BLaER1 treated with 17β-estradiol and CSF1 and Interleukin-3, amounts not matched to agents 10 nM and 100 nM (cell line): ENCODE measurements at regions not wholly inside any gene's neighbourhood (a gene's known extent, or its start where the extent isn't known, plus 50 kb on each side); places are given as distances from the start of the nearest gene placed in this dataset.

ENCODE experiments used
- H3K27ac ChIP-seq, 11 experiments: shearing (Covaris generic); formaldehyde crosslinking; 2 replicates each; pipeline ENCODE4 v1.8.1; 2022
- H3K27me3 ChIP-seq, 11 experiments: shearing (Covaris generic); formaldehyde crosslinking; 2 replicates each; pipeline ENCODE4 v1.8.1; 2022
- H3K36me3 ChIP-seq, 11 experiments: shearing (Covaris generic); formaldehyde crosslinking; 2 replicates each; pipeline ENCODE4 v1.8.1; 2022
- H3K4me1 ChIP-seq, 10 experiments: shearing (Covaris generic); formaldehyde crosslinking; 2 replicates each; pipeline ENCODE4 v1.8.1; 2022
- H3K4me2 ChIP-seq, 11 experiments: shearing (Covaris generic); formaldehyde crosslinking; 2 replicates each; pipeline ENCODE4 v1.8.1; 2022
- H3K4me3 ChIP-seq, 10 experiments: shearing (Covaris generic); formaldehyde crosslinking; 2 replicates each; pipeline ENCODE4 v1.8.1; 2022
- H3K9ac ChIP-seq, 11 experiments: shearing (Covaris generic); formaldehyde crosslinking; 2 replicates each; pipeline ENCODE4 v1.8.1; 2022
- H3K9me3 ChIP-seq, 11 experiments: shearing (Covaris generic); formaldehyde crosslinking; replicated peaks in 1 of 11; 2 replicates each; pipeline ENCODE4 v1.8.1; 2022
- H4K20me1 ChIP-seq, 11 experiments: shearing (Covaris generic); formaldehyde crosslinking; 2 replicates each; pipeline ENCODE4 v1.8.1; 2022
- Cebpa-rat ChIP-seq, 11 experiments: shearing (Covaris generic); IDR thresholded peaks; 2 replicates each; pipeline ENCODE4 v1.8.1; 2022

GRCh38 chr16:8464979-8465378 is 125.3 kb downstream of the TMEM114 start:
- no peak for TF ChIP-seq Cebpa-rat (IDR thresholded peaks at IDR 0.05)
- Histone ChIP-seq H3K9ac (no peak overlapping the region), H3K27me3 (no peaks in the 10 kb centered on the region), H3K4me3 (no peak overlapping the region), H4K20me1 (no peaks in the 10 kb centered on the region), H3K4me2 (no peak overlapping the region), H3K27ac (no peak overlapping the region), H3K9me3 (no peaks in the 10 kb centered on the region), H3K36me3 (no peaks in the 10 kb centered on the region), H3K4me1 (no peaks in the 10 kb centered on the region)

GRCh38 chr16:8459085-8459733 is 131.1 kb downstream of the TMEM114 start:
- H3K4me2 ChIP-seq: no peak overlapping the region
- no peak for TF ChIP-seq Cebpa-rat (IDR thresholded peaks at IDR 0.05)
- H3K36me3 ChIP-seq: no peaks in the 10 kb centered on the region
- peaks cover 0 to 15% (median 8%) of the 10 kb centered on the region in 11 experiments; a peak in 8 of 22 replicates for H3K9me3 ChIP-seq
- no peak overlapping the region for H3K9ac ChIP-seq
- H3K4me3 ChIP-seq: no peak overlapping the region
- no peaks in the 10 kb centered on the region for H4K20me1 ChIP-seq
- H3K27ac ChIP-seq: no peak overlapping the region
- H3K27me3 ChIP-seq: no peaks in the 10 kb centered on the region
- no peaks in the 10 kb centered on the region for H3K4me1 ChIP-seq

- no peak overlapping the region for H3K9ac ChIP-seq
Measured at GRCh38 chr16:8458481-8459046, 131.7 kb downstream of the TMEM114 start.

GRCh38 chr16:8453359-8453758 is 137.0 kb downstream of the TMEM114 start:
- no peaks in the 10 kb centered on the region for H3K36me3 ChIP-seq
- no peak overlapping the region for H3K4me2 ChIP-seq
- H3K4me3 ChIP-seq: no peak overlapping the region
- H3K27ac ChIP-seq: no peak overlapping the region
- no peaks in the 10 kb centered on the region for H3K4me1 ChIP-seq
- peaks cover 0 to 15% (median 8%) of the 10 kb centered on the region in 11 experiments; a peak in 8 of 22 replicates for H3K9me3 ChIP-seq
- H3K9ac ChIP-seq: no peak overlapping the region
- no peaks in the 10 kb centered on the region for H4K20me1 ChIP-seq
- H3K27me3 ChIP-seq: no peaks in the 10 kb centered on the region
- TF ChIP-seq Cebpa-rat (IDR thresholded peaks at IDR 0.05): no peak

More at GRCh38 chr16:8458481-8459046, 131.7 kb downstream of the TMEM114 start:
- H3K27ac ChIP-seq: no peak overlapping the region
- H3K36me3 ChIP-seq: no peaks in the 10 kb centered on the region
- H3K4me1 ChIP-seq: no peaks in the 10 kb centered on the region
- H3K27me3 ChIP-seq: no peaks in the 10 kb centered on the region
- no peak for TF ChIP-seq Cebpa-rat (IDR thresholded peaks at IDR 0.05)
- H3K4me3 ChIP-seq: no peak overlapping the region
- H4K20me1 ChIP-seq: no peaks in the 10 kb centered on the region
- H3K4me2 ChIP-seq: no peak overlapping the region
- H3K9me3 ChIP-seq: peaks cover 0 to 15% (median 8%) of the 10 kb centered on the region in 11 experiments; a peak in 8 of 22 replicates

GRCh38 chr16:8452941-8453340 is 137.4 kb downstream of the TMEM114 start:
- Histone ChIP-seq H3K27me3 (no peaks in the 10 kb centered on the region), H3K4me3 (no peak overlapping the region), H3K27ac (no peak overlapping the region), H3K9ac (no peak overlapping the region), H3K4me2 (no peak overlapping the region), H4K20me1 (no peaks in the 10 kb centered on the region), H3K4me1 (no peaks in the 10 kb centered on the region), H3K36me3 (no peaks in the 10 kb centered on the region), H3K9me3 (peaks cover 0 to 15% (median 8%) of the 10 kb centered on the region in 11 experiments; a peak in 8 of 22 replicates)
- no peak for TF ChIP-seq Cebpa-rat (IDR thresholded peaks at IDR 0.05)

GRCh38 chr16:8436931-8437330 is 153.4 kb downstream of the TMEM114 start:
- Histone ChIP-seq H3K4me2 (no peak overlapping the region), H3K36me3 (no peaks in the 10 kb centered on the region), H3K4me1 (peaks cover 0 to 16% (median 9%) of the 10 kb centered on the region in 10 experiments; a peak in 14 of 20 replicates), H3K27me3 (no peaks in the 10 kb centered on the region), H4K20me1 (no peaks in the 10 kb centered on the region), H3K27ac (no peak overlapping the region), H3K4me3 (no peak overlapping the region), H3K9ac (no peak overlapping the region), H3K9me3 (peaks cover 0 to 11% (median 9%) of the 10 kb centered on the region in 11 experiments; a peak in 5 of 22 replicates)
- no peak for TF ChIP-seq Cebpa-rat (IDR thresholded peaks at IDR 0.05)

GRCh38 chr16:8431783-8432182 is 158.5 kb downstream of the TMEM114 start:
- Histone ChIP-seq H3K4me1 (peaks cover 0 to 14% (median 0%) of the 10 kb centered on the region in 10 experiments; a peak in 3 of 20 replicates), H3K27me3 (no peaks in the 10 kb centered on the region), H3K4me2 (no peak overlapping the region), H3K9ac (no peak overlapping the region), H4K20me1 (no peaks in the 10 kb centered on the region), H3K36me3 (no peaks in the 10 kb centered on the region), H3K4me3 (no peak overlapping the region), H3K27ac (no peak overlapping the region), H3K9me3 (no peaks in the 10 kb centered on the region)
- no peak for TF ChIP-seq Cebpa-rat (IDR thresholded peaks at IDR 0.05)

GRCh38 chr16:8430401-8430800 is 159.9 kb downstream of the TMEM114 start:
- no peak for TF ChIP-seq Cebpa-rat (IDR thresholded peaks at IDR 0.05)
- Histone ChIP-seq H3K36me3 (no peaks in the 10 kb centered on the region), H3K9ac (no peak overlapping the region)

GRCh38 chr16:8426569-8426968 is 163.7 kb downstream of the TMEM114 start:
- no peak for TF ChIP-seq Cebpa-rat (IDR thresholded peaks at IDR 0.05)
- no peak overlapping the region for H3K27ac ChIP-seq
- H3K9me3 ChIP-seq: peaks cover 0 to 11% (median 4%) of the 10 kb centered on the region in 11 experiments; a peak in 3 of 22 replicates
- no peak overlapping the region for H3K9ac ChIP-seq
- H4K20me1 ChIP-seq: no peaks in the 10 kb centered on the region
- H3K36me3 ChIP-seq: no peaks in the 10 kb centered on the region
- H3K4me2 ChIP-seq: no peak overlapping the region
- H3K4me3 ChIP-seq: no peak overlapping the region
- peaks cover 0 to 14% (median 0%) of the 10 kb centered on the region in 10 experiments; a peak in 3 of 20 replicates for H3K4me1 ChIP-seq
- no peaks in the 10 kb centered on the region for H3K27me3 ChIP-seq

More at GRCh38 chr16:8430401-8430800, 159.9 kb downstream of the TMEM114 start:
- no peak overlapping the region for H3K4me2 ChIP-seq
- no peaks in the 10 kb centered on the region for H4K20me1 ChIP-seq
- peaks cover 0 to 9% (median under 1%) of the 10 kb centered on the region in 11 experiments; a peak in 3 of 22 replicates for H3K9me3 ChIP-seq
- H3K4me3 ChIP-seq: no peak overlapping the region
- no peaks in the 10 kb centered on the region for H3K27me3 ChIP-seq
- no peak overlapping the region for H3K27ac ChIP-seq
- H3K4me1 ChIP-seq: peaks cover 0 to 14% (median 0%) of the 10 kb centered on the region in 10 experiments; a peak in 3 of 20 replicates
